GM13976 (cell line): ENCODE measurements at regions not wholly inside any gene's neighbourhood (a gene's known extent, or its start where the extent isn't known, plus 50 kb on each side); places are given as distances from the start of the nearest gene placed in this dataset.
A peak's percentile ranks its signal among the peaks of the same experiment; 100 is the strongest.

Source experiments
- DNase-seq: peaks from one replicate; pipeline ENCODE4 v3.0.0; 2012; ENCODE audit warnings: low spot score
- in situ Hi-C: fragments of 300-500 bp; cut with MboI; formaldehyde crosslinking; loops from one replicate; pipeline ENCODE4 v1.12.0; 2022; ENCODE audit warnings: low sequenced_read_pairs, mixed read lengths, inconsistent platforms; ENCODE audit not compliant: unreplicated experiment
- TF ChIP-seq, protein P1 (sequence below): IDR thresholded peaks from 2 replicates; pipeline ENCODE4 v1.5.1; 2012; ENCODE audit warnings: borderline replicate concordance, mild to moderate bottlenecking; ENCODE audit not compliant: insufficient read depth; ENCODE audit errors: extremely low read depth, missing control alignments, control extremely low read depth

DNA sequence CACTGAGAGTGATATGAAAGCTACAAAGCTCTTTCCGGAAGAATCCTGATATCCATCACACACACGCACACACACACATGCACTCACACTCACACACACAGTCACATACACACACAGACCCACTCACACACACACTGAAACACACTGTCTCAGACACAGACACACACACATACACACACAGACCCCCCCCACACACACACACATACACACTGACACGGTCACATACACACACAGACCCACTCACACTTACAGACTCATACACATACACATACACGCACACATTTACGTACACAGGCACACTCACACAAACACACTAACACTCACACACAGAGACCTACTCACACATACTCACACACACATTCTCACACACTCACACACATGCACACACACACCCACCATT lies 58.6 kb downstream of the LIG4 start:
- TF ChIP-seq, protein P1, sequence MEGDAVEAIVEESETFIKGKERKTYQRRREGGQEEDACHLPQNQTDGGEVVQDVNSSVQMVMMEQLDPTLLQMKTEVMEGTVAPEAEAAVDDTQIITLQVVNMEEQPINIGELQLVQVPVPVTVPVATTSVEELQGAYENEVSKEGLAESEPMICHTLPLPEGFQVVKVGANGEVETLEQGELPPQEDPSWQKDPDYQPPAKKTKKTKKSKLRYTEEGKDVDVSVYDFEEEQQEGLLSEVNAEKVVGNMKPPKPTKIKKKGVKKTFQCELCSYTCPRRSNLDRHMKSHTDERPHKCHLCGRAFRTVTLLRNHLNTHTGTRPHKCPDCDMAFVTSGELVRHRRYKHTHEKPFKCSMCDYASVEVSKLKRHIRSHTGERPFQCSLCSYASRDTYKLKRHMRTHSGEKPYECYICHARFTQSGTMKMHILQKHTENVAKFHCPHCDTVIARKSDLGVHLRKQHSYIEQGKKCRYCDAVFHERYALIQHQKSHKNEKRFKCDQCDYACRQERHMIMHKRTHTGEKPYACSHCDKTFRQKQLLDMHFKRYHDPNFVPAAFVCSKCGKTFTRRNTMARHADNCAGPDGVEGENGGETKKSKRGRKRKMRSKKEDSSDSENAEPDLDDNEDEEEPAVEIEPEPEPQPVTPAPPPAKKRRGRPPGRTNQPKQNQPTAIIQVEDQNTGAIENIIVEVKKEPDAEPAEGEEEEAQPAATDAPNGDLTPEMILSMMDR: no peak
- no peak for DNase-seq
- in situ Hi-C loops: loop anchor here (25.0 kb wide), 1 partner anchor 944 kb away; no protein-coding TSS in a partner anchor

DNA sequence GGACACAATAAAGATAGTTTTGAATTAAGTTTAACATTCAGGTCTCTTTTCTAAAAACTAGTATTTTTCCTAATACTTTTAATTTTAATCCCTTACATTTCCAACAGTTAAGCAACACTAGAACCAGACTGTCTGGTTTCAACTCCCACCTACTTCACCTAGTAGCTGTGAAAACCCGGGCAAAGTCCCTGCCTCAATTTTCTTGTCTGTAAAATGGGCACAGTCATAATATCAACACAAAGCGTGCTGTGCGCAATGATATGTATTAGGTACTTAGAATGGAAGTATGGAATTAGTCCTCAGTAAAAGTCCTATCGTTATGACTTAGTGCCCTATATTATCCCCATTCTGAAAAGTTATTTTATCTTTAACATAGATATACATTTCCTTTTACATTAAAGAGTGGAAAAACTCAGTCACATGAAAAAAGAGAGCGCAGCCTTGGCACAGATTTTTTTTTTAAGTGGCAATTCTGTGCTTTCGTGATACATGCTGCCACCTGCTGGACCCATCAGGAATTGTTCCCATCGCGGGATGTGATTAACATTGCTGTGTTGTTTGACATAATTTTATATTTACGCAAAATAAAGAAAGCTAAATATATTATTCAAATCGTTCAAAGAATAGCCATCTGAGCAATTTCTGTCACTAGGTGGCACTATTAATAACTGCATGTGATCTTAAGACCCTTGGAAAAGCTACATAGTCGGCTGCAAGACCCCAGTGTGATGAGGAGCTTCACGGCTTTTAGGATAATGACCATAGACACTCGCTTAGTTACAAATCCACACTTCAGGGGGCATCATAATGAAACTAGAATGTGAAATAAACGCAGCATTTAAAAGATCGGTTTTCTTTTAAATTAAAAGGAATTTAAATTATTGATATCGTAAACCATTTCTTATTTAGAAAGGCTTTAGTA lies 59.9 kb downstream of the LIG4 start:
- in situ Hi-C loops: loop anchor here (25.0 kb wide), 1 partner anchor 943 kb away; no protein-coding TSS in a partner anchor
- TF ChIP-seq, protein P1: peak; percentile 69
- DNase-seq: peak; percentile 36

DNA sequence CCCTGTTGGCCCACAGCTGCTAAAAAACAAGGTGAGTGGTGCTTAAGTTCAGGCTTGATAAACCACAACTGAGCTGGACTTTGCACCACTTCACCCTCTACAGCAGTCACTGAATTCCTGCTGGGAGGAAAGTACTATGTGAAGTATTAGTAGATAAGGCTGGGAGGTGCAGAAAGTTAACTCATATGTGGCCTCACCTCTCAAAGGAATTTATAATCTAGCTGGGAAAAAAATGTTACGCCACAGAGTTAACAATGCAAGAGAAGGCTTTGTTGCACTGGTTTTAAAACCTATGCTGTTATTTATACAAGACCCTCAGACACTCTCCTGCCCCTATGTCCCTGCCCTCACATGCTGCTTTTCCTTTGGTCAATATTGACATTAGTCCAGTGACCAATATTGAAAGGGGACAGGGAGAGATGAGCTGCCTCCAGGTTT lies 60.9 kb downstream of the LIG4 start:
- DNase-seq: no peak
- in situ Hi-C loops: loop anchor here (25.0 kb wide), 1 partner anchor 942 kb away; no protein-coding TSS in a partner anchor
- TF ChIP-seq, protein P1: no peak

DNA sequence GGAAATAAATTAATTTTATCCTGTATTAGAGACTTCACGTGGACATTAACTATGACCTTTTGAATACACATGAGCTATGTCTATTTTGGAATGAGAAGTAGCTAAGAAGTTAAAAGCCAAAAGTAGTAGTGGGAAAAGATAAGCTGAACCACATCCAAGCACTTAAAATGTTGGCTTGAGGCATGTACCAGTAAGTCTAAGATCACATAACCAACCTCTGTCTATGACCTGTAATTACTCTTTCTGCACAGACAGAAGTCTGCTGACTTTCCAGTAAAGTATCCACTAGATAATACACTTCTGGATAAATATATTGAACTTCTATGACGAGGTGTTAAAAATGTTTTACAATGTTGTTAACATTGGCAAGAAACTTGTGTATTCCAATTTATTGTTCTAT lies 68.7 kb downstream of the LIG4 start:
- TF ChIP-seq, protein P1: no peak
- in situ Hi-C loops: no loop called here

DNA sequence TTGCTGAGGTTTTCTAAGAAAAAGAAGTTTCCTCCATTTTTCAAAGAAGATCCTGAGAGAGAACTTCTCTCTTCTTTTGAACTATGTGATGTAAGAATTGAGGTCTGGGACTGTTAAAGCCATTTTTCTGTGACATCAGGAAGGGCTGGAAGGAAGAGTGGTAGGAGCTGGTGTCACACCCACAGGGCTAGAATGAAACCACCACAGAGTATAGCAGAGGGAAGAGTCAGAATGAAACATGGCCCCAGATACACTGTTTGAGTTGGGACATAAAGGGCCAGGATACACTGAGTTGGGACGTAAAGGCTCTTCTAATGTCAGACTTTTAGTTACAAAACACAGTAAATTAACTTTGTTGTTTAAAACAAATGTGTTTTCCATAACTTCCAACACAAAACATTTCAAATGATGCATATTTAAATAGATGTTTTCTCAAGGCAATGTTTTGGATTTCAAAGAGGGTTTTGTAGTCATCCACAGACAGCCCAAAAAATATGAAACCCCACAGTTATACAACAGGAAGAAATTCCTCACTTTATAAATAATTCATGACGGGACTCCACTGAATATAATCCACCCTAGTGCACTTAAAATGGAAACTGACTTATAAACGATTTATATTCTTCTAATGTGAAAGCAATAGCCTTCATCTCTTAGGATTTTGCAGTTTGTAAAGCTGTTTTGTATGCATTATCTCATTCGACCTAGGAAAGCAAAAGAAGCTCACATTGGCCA lies 72.5 kb downstream of the LIG4 start:
- TF ChIP-seq, protein P1: no peak
- in situ Hi-C loops: no loop called here

More for the DNA sequence above, 68.7 kb downstream of the LIG4 start:
- DNase-seq: no peak

DNA sequence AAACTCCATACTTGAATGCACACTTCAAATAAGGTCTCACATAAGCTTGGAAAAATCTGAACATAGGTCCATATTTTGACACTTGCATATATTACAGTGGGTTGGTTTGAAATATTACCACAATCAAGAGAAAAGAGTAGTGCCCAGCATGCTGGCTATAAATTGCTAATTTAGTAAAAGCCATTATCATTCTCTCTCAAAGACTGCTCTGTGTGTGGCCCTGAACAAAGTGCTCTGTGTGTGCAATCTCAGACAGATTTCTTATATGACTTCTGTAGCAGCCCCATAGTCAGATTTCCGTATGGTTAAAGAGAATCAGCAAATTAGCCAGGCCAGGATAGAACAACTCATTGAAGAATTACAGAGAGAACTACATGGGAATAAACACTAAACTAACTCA lies 78.2 kb downstream of the LIG4 start:
- in situ Hi-C loops: no loop called here
- no peak for DNase-seq
- TF ChIP-seq, protein P1: no peak

More for the DNA sequence above, 72.5 kb downstream of the LIG4 start:
- DNase-seq: no peak
